MG63 (cell line): ENCODE measurements at regions not wholly inside any gene's neighbourhood (a gene's known extent, or its start where the extent isn't known, plus 50 kb on each side); places are given as distances from the start of the nearest gene placed in this dataset.

Experiments used
- DNase-seq: peaks from one replicate; pipeline ENCODE4 v3.0.0-alpha.2; 2020
- H3K27me3 ChIP-seq: fragments of 250-450 bp; sonication (Bioruptor Pico); 2 replicates; pipeline ENCODE4 v1.5.1; 2020; ENCODE audit warnings: mild to moderate bottlenecking, moderate library complexity
- H3K36me3 ChIP-seq: fragments of 250-450 bp; sonication (Bioruptor Pico); 2 replicates; pipeline ENCODE4 v1.5.1; 2020; ENCODE audit warnings: mild to moderate bottlenecking, moderate library complexity
- H3K4me3 ChIP-seq: fragments of 250-450 bp; sonication (Bioruptor Pico); 2 replicates; pipeline ENCODE4 v1.5.1; 2020; ENCODE audit warnings: mild to moderate bottlenecking, moderate library complexity
- H3K9me3 ChIP-seq: fragments of 250-450 bp; sonication (Bioruptor Pico); 2 replicates; pipeline ENCODE4 v1.5.1; 2020; ENCODE audit warnings: mild to moderate bottlenecking, moderate library complexity

DNA sequence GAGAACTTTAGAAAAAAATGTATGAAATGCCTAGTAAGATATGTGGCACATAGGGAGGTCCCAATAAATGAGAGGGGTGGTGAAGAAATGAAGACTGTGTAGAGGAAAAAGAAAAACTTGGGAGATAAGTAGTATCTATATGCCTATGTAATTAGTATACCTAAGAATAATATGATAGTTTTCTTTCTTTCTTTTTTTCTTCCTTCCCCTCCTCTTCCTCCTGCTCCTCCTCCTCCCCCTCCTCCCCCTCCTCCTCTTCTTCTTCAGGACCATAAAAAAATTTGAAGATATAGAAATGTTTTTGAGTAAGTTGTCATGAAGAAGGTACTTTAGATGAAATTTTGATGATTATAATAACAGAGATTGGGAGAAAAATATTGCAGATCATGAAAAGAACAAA, 857.4 kb downstream of the MAT2B start:
- no peak overlapping the region for H3K4me3 ChIP-seq

GRCh38 chr5:164364237-164365208, 859.1 kb downstream of the MAT2B start:
- H3K4me3 ChIP-seq = no peak overlapping the region

More for the DNA sequence above, 857.4 kb downstream of the MAT2B start:
- no peaks in the 10 kb centered on the region for H3K27me3 ChIP-seq
- no peaks in the 10 kb centered on the region for H3K9me3 ChIP-seq
- peaks cover 46% of the 10 kb centered on the region for H3K36me3 ChIP-seq
- DNase-seq = no peak

DNA sequence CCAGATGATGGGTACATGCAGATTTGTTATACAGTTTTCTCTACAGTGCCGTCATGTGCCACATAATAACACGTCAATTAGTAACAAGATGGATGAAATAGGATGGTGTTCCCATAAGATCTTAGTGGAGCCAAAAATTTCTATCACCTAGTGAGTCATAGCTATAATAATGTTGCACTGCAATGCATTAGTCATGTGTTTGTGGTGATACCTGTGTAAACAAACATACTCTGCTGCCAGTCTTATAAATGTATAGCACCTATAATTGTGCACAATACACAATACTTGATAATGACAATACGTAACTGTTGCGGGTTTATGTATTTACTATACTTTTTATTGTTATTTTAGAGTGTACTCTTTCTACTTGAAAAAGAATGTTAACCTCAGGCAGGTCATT, 865.4 kb downstream of the MAT2B start:
- no peak overlapping the region for H3K4me3 ChIP-seq
- peaks cover 66% of the 10 kb centered on the region for H3K36me3 ChIP-seq
- H3K9me3 ChIP-seq = no peaks in the 10 kb centered on the region
- DNase-seq = no peak
- H3K27me3 ChIP-seq = no peaks in the 10 kb centered on the region

More at GRCh38 chr5:164364237-164365208, 859.1 kb downstream of the MAT2B start:
- no peaks in the 10 kb centered on the region for H3K9me3 ChIP-seq
- DNase-seq = no peak
- H3K27me3 ChIP-seq = no peaks in the 10 kb centered on the region
- peaks cover 55% of the 10 kb centered on the region for H3K36me3 ChIP-seq

DNA sequence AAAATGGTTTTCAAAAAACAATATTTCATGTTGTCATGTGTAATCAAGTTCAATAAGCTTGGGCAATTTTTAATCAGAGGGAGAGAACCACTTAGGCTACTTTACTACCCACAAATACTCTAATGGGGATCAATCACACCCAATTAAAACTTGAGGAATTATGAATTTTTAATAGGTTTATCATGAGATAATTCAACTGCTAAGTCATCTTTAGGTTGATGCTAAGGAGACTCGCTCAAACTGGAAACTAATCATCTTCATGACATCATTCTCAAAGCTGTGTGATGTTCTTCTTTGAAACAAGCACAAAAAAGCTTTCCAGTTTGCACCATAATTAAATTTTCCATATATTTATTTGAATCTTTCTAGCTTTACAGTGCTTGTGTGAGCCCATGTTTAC, 867.5 kb downstream of the MAT2B start:
- DNase-seq = no peak
- Histone ChIP-seq H3K9me3 (no peaks in the 10 kb centered on the region), H3K4me3 (no peak overlapping the region), H3K27me3 (no peaks in the 10 kb centered on the region), H3K36me3 (peaks cover 66% of the 10 kb centered on the region)

DNA sequence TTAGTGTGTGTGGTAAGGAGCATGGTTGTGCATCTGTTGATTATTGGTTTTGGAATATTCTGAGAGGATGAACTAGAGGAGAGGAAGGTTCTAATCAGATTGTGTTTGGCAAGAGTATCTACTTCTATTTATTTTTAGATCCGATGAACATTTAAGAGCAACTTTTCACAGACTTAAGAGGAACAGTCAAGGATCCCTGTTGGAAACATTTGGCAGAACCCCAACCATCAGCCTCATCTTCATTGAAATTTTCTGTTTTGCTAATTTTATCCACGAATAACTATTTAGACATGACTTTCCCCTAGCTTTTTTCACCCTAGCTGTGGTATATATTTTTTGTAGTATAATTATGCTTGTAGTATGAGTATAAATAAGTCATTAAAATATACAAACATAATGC, 868.5 kb downstream of the MAT2B start:
- no peak for DNase-seq
- Histone ChIP-seq H3K36me3 (peaks cover 65% of the 10 kb centered on the region), H3K4me3 (no peak overlapping the region)

DNA sequence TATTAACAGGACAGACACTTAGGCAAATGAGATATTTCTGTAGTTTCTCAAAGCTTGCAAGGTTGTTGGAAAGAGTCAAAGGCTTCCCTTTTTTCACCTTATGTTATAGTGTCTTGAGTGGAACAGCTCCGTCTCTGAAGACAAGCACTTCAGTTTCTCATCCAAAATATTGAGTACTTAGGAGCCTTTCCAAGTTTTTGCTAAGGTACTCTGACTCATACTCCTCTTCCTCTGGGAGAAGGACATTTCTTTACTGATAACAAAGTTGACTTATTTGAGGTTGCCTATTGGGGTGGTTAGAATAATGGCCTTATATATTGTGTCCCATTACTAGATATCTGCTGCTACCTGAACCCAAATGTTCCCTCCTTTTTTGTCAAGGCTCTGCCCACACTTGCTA, 869.6 kb downstream of the MAT2B start:
- H3K4me3 ChIP-seq = no peak overlapping the region
- H3K36me3 ChIP-seq = peaks cover 68% of the 10 kb centered on the region
- H3K9me3 ChIP-seq = peaks cover 5% of the 10 kb centered on the region
- no peaks in the 10 kb centered on the region for H3K27me3 ChIP-seq
- DNase-seq = no peak

More for the DNA sequence above, 868.5 kb downstream of the MAT2B start:
- peaks cover 5% of the 10 kb centered on the region for H3K9me3 ChIP-seq
- H3K27me3 ChIP-seq = no peaks in the 10 kb centered on the region

DNA sequence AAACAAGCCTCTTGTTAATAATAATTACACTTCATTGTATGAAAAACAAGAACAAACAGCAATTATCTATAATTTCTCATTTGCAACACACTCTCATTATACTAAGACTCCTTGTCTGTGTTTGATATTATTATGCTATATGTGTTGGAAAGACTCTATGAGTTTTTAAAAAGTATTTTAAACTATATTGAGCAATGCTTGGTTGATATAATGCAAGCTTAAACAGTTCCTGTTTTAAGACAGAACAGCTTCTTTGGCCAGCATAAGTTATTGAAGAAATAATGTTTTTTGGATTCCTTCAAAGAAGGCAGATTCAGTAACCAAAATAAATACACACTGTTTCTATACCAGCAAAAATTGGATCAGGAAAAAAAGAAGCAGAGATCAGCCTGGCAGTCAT, 871.4 kb downstream of the MAT2B start:
- DNase-seq = no peak
- Histone ChIP-seq H3K27me3 (no peaks in the 10 kb centered on the region), H3K36me3 (peaks cover 71% of the 10 kb centered on the region), H3K9me3 (peaks cover 10% of the 10 kb centered on the region), H3K4me3 (no peak overlapping the region)

GRCh38 chr5:164377746-164378145, 872.3 kb downstream of the MAT2B start:
- Histone ChIP-seq H3K9me3 (peaks cover 15% of the 10 kb centered on the region), H3K27me3 (no peaks in the 10 kb centered on the region), H3K4me3 (no peak overlapping the region), H3K36me3 (peaks cover 77% of the 10 kb centered on the region)
- no peak for DNase-seq

GRCh38 chr5:164383662-164384061, 878.2 kb downstream of the MAT2B start:
- Histone ChIP-seq H3K4me3 (no peak overlapping the region), H3K9me3 (peaks cover 33% of the 10 kb centered on the region), H3K27me3 (no peaks in the 10 kb centered on the region), H3K36me3 (peaks cover 72% of the 10 kb centered on the region)
- no peak for DNase-seq

- Histone ChIP-seq H3K9me3 (no peaks in the 10 kb centered on the region), H3K4me3 (no peak overlapping the region), H3K27me3 (no peaks in the 10 kb centered on the region), H3K36me3 (peaks cover 23% of the 10 kb centered on the region)
- DNase-seq = no peak
Observed at GRCh38 chr5:164392531-164392930, 887.1 kb downstream of the MAT2B start.

DNA sequence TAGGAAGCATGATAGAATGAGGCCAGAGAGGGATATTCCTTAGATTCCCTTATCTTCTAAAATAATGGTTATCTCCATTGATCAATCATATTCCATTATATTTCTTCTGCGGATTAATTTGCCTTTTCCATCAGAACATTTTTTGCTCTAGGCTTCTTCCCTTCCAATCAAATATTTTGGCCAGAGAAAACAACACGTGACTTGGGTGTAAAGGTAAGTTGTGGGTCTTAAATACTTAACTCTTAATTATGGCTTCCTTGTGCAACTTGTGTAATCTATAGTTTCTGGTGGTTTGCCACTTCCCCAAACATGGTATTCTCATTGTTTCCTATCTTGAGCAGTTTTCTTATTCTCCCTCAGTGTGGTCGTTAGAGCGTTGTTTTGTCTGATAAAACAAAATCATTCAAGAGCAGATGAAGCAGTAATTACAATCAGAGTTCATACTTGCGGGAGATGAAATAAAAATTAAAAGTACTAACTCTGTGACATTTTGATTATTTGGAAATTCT, 889.3 kb downstream of the MAT2B start:
- Histone ChIP-seq H3K36me3 (peaks cover 34% of the 10 kb centered on the region), H3K27me3 (no peaks in the 10 kb centered on the region), H3K9me3 (no peaks in the 10 kb centered on the region), H3K4me3 (no peak overlapping the region)
- no peak for DNase-seq

DNA sequence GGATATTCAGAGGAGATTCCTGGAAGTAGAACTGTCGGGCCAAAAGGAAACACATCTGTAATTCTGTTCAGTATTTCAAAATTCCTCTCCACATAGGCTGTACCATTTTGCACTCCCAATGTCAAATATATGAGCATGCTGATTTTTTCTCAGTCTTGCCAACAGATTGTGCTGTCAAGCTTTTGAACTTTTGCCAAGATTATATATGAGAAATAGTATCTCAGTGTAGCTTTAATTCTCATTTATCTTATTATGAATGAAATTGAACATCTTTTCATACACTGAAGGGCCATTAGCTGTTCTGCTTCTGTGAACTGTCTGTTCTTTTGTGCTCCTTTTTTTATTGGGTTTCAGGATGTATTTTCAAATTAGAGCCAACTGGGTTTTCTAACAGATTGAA, 907.1 kb downstream of the MAT2B start:
- Histone ChIP-seq H3K27me3 (no peaks in the 10 kb centered on the region), H3K9me3 (peaks cover 16% of the 10 kb centered on the region), H3K36me3 (peaks cover 34% of the 10 kb centered on the region), H3K4me3 (no peak overlapping the region)
- no peak for DNase-seq

GRCh38 chr5:164420161-164420560, 914.7 kb downstream of the MAT2B start:
- Histone ChIP-seq H3K27me3 (no peaks in the 10 kb centered on the region), H3K36me3 (peaks cover 72% of the 10 kb centered on the region), H3K9me3 (peaks cover 67% of the 10 kb centered on the region), H3K4me3 (no peak overlapping the region)
- DNase-seq = no peak

GRCh38 chr5:164422400-164422799, 917.0 kb downstream of the MAT2B start:
- H3K4me3 ChIP-seq = no peak overlapping the region
- peaks cover 67% of the 10 kb centered on the region for H3K36me3 ChIP-seq
- no peaks in the 10 kb centered on the region for H3K27me3 ChIP-seq
- H3K9me3 ChIP-seq = peaks cover 55% of the 10 kb centered on the region
- no peak for DNase-seq

GRCh38 chr5:164431634-164432304, 926.4 kb downstream of the MAT2B start:
- no peak overlapping the region for H3K4me3 ChIP-seq
- peaks cover 52% of the 10 kb centered on the region for H3K36me3 ChIP-seq
- H3K9me3 ChIP-seq = no peaks in the 10 kb centered on the region; the same call in none of the 2 replicates
- H3K27me3 ChIP-seq = no peaks in the 10 kb centered on the region
- DNase-seq = no peak

GRCh38 chr5:164433106-164433870, 927.9 kb downstream of the MAT2B start:
- H3K4me3 ChIP-seq = no peak overlapping the region
- H3K36me3 ChIP-seq = peaks cover 53% of the 10 kb centered on the region
- no peaks in the 10 kb centered on the region; the same call in 1 of the 2 replicates for H3K9me3 ChIP-seq
- no peak for DNase-seq
- H3K27me3 ChIP-seq = no peaks in the 10 kb centered on the region

GRCh38 chr5:164435576-164435975, 930.2 kb downstream of the MAT2B start:
- DNase-seq = no peak
- Histone ChIP-seq H3K36me3 (peaks cover 42% of the 10 kb centered on the region), H3K4me3 (no peak overlapping the region), H3K9me3 (no peaks in the 10 kb centered on the region), H3K27me3 (no peaks in the 10 kb centered on the region)
